K562 (cell line): ENCODE measurements at regions not wholly inside any gene's neighbourhood (a gene's known extent, or its start where the extent isn't known, plus 50 kb on each side); places are given as distances from the start of the nearest gene placed in this dataset.

Experiments used
- ATAC-seq: fragments of 200-7000 bp; cut with Tn5 transposase; 3 replicates; pipeline ENCODE4 v1.9.1; 2020; ENCODE audit warnings: moderate library complexity
- BruUV-seq: library from RNA; stranded (reverse); fragments of 400-500 nt; replicated peaks from 2 replicates; lab custom pipeline; 2021; lab: Mats Ljungman, UMichigan
- CTCF ChIA-PET: fragments of 300-600 bp; formaldehyde crosslinking; extraction: SDS; loops from one replicate; lab custom pipeline; 2021; ENCODE audit warnings: low intra/inter-chr PET ratio; lab: Yijun Ruan, JAX
- POLR2A ChIA-PET: fragments of 300-600, 350-650 bp; sonication (Branson Sonifier 250); formaldehyde crosslinking; extraction: SDS; loops from one replicate; lab custom pipeline; 2021; ENCODE audit warnings: antibody characterized with exemption, inconsistent platforms; lab: Yijun Ruan, JAX
- DNase-seq, 4 experiments: peaks; one replicate each; pipeline versions ENCODE4 v3.0.0 to v3.0.0-alpha.2; 2011 to 2018; ENCODE audit warnings: low spot score in 3 of 4, mixed read lengths in 3 of 4; ENCODE audit errors: extremely low read depth in 1 of 4
- FAIRE-seq: peaks from 2 replicates; lab custom pipeline; 2011; peaks lifted over from hg19 to GRCh38; lab: Jason Lieb, UNC
- H2AFZ ChIP-seq: 2 replicates; pipeline ENCODE4 v1.6.0; 2011; ENCODE audit warnings: low read depth, low read length, control low read depth, inconsistent platforms
- H3K27ac ChIP-seq: fragments of 200-600 bp; 3 replicates; pipeline ENCODE4 v1.8.0; 2011; ENCODE audit warnings: low read depth, mild to moderate bottlenecking, control low read depth, inconsistent platforms, low read length, moderate library complexity, mixed read lengths; ENCODE audit errors: extremely low read depth
- H3K27me3 ChIP-seq, 2 experiments: fragments of 300-600 bp in 1 of 2; 2 replicates in 1 of 2; 3 replicates in 1 of 2; pipeline versions ENCODE4 v1.6.0 to v1.8.0; 2011; ENCODE audit warnings: inconsistent platforms in 2 of 2, low read length in 2 of 2, mild to moderate bottlenecking in 1 of 2, mixed read lengths in 1 of 2, moderate library complexity in 1 of 2; ENCODE audit not compliant: control insufficient read depth in 2 of 2, insufficient read depth in 2 of 2
- H3K36me3 ChIP-seq: fragments of 300-600 bp; 3 replicates; pipeline ENCODE4 v1.8.0; 2011; ENCODE audit warnings: mild to moderate bottlenecking, low read length, inconsistent platforms; ENCODE audit not compliant: control insufficient read depth, insufficient read depth
- H3K4me1 ChIP-seq, 2 experiments: fragments of 200-600 bp in 1 of 2; replicated peaks in 1 of 2; 2 replicates in 1 of 2; 3 replicates in 1 of 2; pipeline versions ENCODE4 v1.5.1 to v1.8.0; 2011; ENCODE audit warnings: inconsistent platforms in 2 of 2, low read length in 2 of 2, mild to moderate bottlenecking in 1 of 2, mixed read lengths in 1 of 2, moderate library complexity in 1 of 2; ENCODE audit not compliant: control insufficient read depth in 2 of 2, insufficient read depth in 2 of 2
- H3K4me2 ChIP-seq: 2 replicates; pipeline ENCODE4 v1.6.1; 2011; ENCODE audit warnings: low read length, control low read depth, inconsistent platforms, mixed read lengths; ENCODE audit not compliant: insufficient read depth
- H3K4me3 ChIP-seq: fragments of 200-600 bp; sonication (generic), shearing (Covaris generic); 2 replicates; pipeline ENCODE4 v1.5.1; 2016; ENCODE audit warnings: control low read depth, inconsistent platforms
- H3K79me2 ChIP-seq: fragments of 200-600 bp; 3 replicates; pipeline ENCODE4 v1.8.0; 2011; ENCODE audit warnings: low read length, inconsistent platforms; ENCODE audit not compliant: control insufficient read depth, insufficient read depth
- H3K9ac ChIP-seq, 2 experiments: 2 replicates each; pipeline versions ENCODE4 v1.6.0 to v1.6.1; 2011; ENCODE audit warnings: low read depth in 2 of 2, low read length in 2 of 2, control low read depth in 1 of 2, inconsistent platforms in 1 of 2, mild to moderate bottlenecking in 1 of 2, mixed read lengths in 1 of 2; ENCODE audit not compliant: insufficient read depth in 1 of 2
- H3K9me1 ChIP-seq: one replicate; pipeline ENCODE4 v1.6.0; 2011; ENCODE audit warnings: inconsistent platforms, mild to moderate bottlenecking, low read length, moderate library complexity; ENCODE audit not compliant: control insufficient read depth, insufficient read depth
- H3K9me3 ChIP-seq: replicated peaks from 2 replicates; pipeline ENCODE4 v1.5.1; 2011; ENCODE audit warnings: low read depth, low read length, inconsistent platforms; ENCODE audit not compliant: control insufficient read depth, insufficient read depth
- H4K20me1 ChIP-seq: replicated peaks from 2 replicates; pipeline ENCODE4 v1.6.1; 2011; ENCODE audit warnings: low read length, inconsistent platforms, mixed read lengths; ENCODE audit not compliant: control insufficient read depth, insufficient read depth
- AFF4 ChIP-seq: sonication (generic); formaldehyde crosslinking; IDR thresholded peaks from 2 replicates; pipeline ENCODE4 v1.8.0; 2023; ENCODE audit warnings: mild to moderate bottlenecking, missing genetic modification reagents
- CEBPZ ChIP-seq: fragments of 150-350 bp; IDR thresholded peaks from 2 replicates; pipeline ENCODE4 v1.6.1; 2014; ENCODE audit warnings: low read depth, mild to moderate bottlenecking, low read length, borderline replicate concordance
- GTF2B ChIP-seq: IDR thresholded peaks from 2 replicates; pipeline ENCODE4 v1.6.1; 2011; ENCODE audit not compliant: insufficient read length; ENCODE audit errors: extremely low read depth
- HCFC1 ChIP-seq: IDR thresholded peaks from 2 replicates; pipeline ENCODE4 v1.6.1; 2012; ENCODE audit warnings: low read depth, low read length, improper control_type of control experiment
- HNRNPH1 ChIP-seq: fragments of 200-400 bp; formaldehyde crosslinking; optimal IDR thresholded peaks from 2 replicates; pipeline ENCODE3; 2017; ENCODE audit warnings: low read depth, mild to moderate bottlenecking, low read length, moderate library complexity
- RB1 ChIP-seq: fragments of 450-650 bp; IDR thresholded peaks from 2 replicates; pipeline ENCODE4 v1.6.1; 2017; ENCODE audit warnings: low read depth, mild to moderate bottlenecking
- SMARCA5 ChIP-seq: fragments of 450-650 bp; IDR thresholded peaks from 2 replicates; pipeline ENCODE4 v1.6.1; 2016
- ZNF639 ChIP-seq, 2 experiments: fragments of 200-800 bp in 1 of 2; sonication (Bioruptor generic) in 1 of 2; sonication (generic) in 1 of 2; formaldehyde crosslinking in 1 of 2; IDR thresholded peaks in 1 of 2; conservative IDR thresholded peaks in 1 of 2; 2 replicates each; pipeline versions ENCODE4 v1.5.0 to v1.6.1; 2016 to 2020; ENCODE audit warnings: missing compliant biosample characterization in 1 of 2, missing genetic modification characterization in 1 of 2, missing genetic modification reagents in 1 of 2
- WGBS: fragments of 100-300 bp; shearing (Covaris generic); methylation state at CpG from one replicate; pipeline ENCODE4 v1.1.6; 2016; ENCODE audit warnings: low coverage, mixed read lengths; ENCODE audit not compliant: insufficient coverage; ENCODE audit errors: missing lambda C conversion rate; 5-methylcytosine and 5-hydroxymethylcytosine counted together
- in situ Hi-C: fragments of 300-500 bp; cut with MboI; formaldehyde crosslinking; loops from 4 replicates; pipeline ENCODE4 v1.15.0; 2018; ENCODE audit warnings: inconsistent platforms, mixed read lengths
- intact Hi-C: fragments of 100-400 bp; cut with micrococcal nuclease; formaldehyde crosslinking; loops from 2 replicates; pipeline ENCODE4 v1.14.2; 2022
- TF ChIP-seq, protein P1 (sequence below): fragments of 450-650 bp; IDR thresholded peaks from 2 replicates; pipeline ENCODE4 v1.6.1; 2018; ENCODE audit warnings: mild to moderate bottlenecking, low read depth; ENCODE audit not compliant: partially characterized antibody

DNA sequence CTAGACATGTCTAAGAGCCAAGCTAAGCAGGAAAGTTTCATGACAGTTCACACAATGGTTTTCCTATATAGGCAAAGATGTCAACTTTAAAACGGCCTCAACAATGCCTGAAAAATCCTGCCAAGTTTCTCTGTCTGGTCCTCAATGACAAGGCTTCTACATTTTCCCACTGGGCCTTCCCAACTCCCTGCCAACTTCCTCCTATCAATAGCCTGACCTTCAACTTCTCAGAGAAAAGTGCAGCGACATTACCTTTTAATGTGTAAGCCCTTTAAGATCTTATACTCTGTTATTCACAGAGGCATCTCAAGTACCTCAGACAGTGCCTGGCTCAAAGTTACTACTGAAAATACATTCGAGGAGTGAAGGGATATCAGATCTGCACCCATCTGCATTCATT lies 56.2 kb upstream of the BTBD3 start:
- FAIRE-seq (no peak), ATAC-seq (no peak), DNase-seq (no peak)
- Histone ChIP-seq H4K20me1 (no peaks in the 10 kb centered on the region), H3K27ac (no peak overlapping the region), H3K27me3 (no peaks in the 10 kb centered on the region), H3K36me3 (no peaks in the 10 kb centered on the region), H3K9ac (no peak overlapping the region), H3K4me1 (no peaks in the 10 kb centered on the region), H3K4me2 (no peak overlapping the region), H2AFZ (no peak overlapping the region), H3K4me3 (no peak overlapping the region), H3K9me1 (no peaks in the 10 kb centered on the region), H3K79me2 (no peaks in the 10 kb centered on the region), H3K9me3 (no peaks in the 10 kb centered on the region)
- POLR2A ChIA-PET: no interaction called here
- in situ Hi-C loops (no loop called here), intact Hi-C loops (no loop called here)
- WGBS: 0% methylated on average over 3 of the region's 3 CpGs
- CTCF ChIA-PET: no interaction called here
- TF ChIP-seq, protein P1, sequence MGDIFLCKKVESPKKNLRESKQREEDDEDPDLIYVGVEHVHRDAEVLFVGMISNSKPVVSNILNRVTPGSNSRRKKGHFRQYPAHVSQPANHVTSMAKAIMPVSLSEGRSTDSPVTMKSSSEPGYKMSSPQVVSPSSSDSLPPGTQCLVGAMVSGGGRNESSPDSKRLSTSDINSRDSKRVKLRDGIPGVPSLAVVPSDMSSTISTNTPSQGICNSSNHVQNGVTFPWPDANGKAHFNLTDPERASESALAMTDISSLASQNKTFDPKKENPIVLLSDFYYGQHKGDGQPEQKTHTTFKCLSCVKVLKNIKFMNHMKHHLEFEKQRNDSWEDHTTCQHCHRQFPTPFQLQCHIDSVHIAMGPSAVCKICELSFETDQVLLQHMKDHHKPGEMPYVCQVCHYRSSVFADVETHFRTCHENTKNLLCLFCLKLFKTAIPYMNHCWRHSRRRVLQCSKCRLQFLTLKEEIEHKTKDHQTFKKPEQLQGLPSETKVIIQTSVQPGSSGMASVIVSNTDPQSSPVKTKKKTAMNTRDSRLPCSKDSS: no peak
- no peak for TF ChIP-seq HNRNPH1
- TF ChIP-seq ZNF639 (CRISPR knock-in tag; conservative IDR thresholded peaks at IDR 0.05 in 1 of 2, IDR thresholded peaks at IDR 0.05 in 1 of 2): no peak
- no peak for TF ChIP-seq GTF2B
- TF ChIP-seq AFF4 (CRISPR knock-in tag): no peak
- TF ChIP-seq RB1: no peak
- no peak for TF ChIP-seq HCFC1
- TF ChIP-seq CEBPZ: no peak
- TF ChIP-seq SMARCA5: no peak
- no TSS peak for BruUV-seq
